ENCODE measurements at regions not wholly inside any gene's neighbourhood (a gene's known extent, or its start where the extent isn't known, plus 50 kb on each side); places are given as distances from the start of the nearest gene placed in this dataset.
"Not testable (repeated sequence)": the region's sequence is repeated elsewhere in the genome, so short reads cannot be mapped to it uniquely, and the experiment has no call there.

GRCh38 chrX:78603908-78604307 lies 55.2 kb downstream of the RTL3 start:
- DNase-seq = no peak

- DNase-seq = peak; percentile 1
Measured at GRCh38 chrX:78595901-78596502, 63.1 kb downstream of the RTL3 start.

- no peak for DNase-seq
Measured at GRCh38 chrX:78593701-78594100, 65.4 kb downstream of the RTL3 start.

GRCh38 chrX:78592030-78592429 lies 67.1 kb downstream of the RTL3 start:
- DNase-seq = no peak

GRCh38 chrX:78574306-78574705 lies 84.8 kb downstream of the RTL3 start:
- DNase-seq = no peak

GRCh38 chrX:78573630-78574029 lies 85.5 kb downstream of the RTL3 start:
- DNase-seq = no peak

- no peak for DNase-seq
Measured at GRCh38 chrX:78571849-78572248, 87.3 kb downstream of the RTL3 start.

GRCh38 chrX:78555401-78555980 lies 103.6 kb downstream of the RTL3 start:
- peak; percentile 42 for DNase-seq

GRCh38 chrX:78552628-78553027 lies 106.5 kb downstream of the RTL3 start:
- DNase-seq = not testable (repeated sequence)

GRCh38 chrX:78548012-78548411 lies 111.1 kb downstream of the RTL3 start:
- DNase-seq = no peak

- no peak for DNase-seq
Measured at GRCh38 chrX:78545233-78545632, 113.9 kb downstream of the RTL3 start.

GRCh38 chrX:78543281-78543680 lies 115.8 kb downstream of the RTL3 start:
- DNase-seq = no peak

GRCh38 chrX:78540171-78540570 lies 119.0 kb downstream of the RTL3 start:
- DNase-seq = no peak

- DNase-seq = no peak
Measured at GRCh38 chrX:78534221-78534620, 124.9 kb downstream of the RTL3 start.

GRCh38 chrX:78532363-78532762 lies 126.8 kb downstream of the RTL3 start:
- no peak for DNase-seq

- DNase-seq = no peak
Measured at GRCh38 chrX:78527818-78528217, 131.3 kb downstream of the RTL3 start.

GRCh38 chrX:78527263-78527662 lies 131.9 kb downstream of the RTL3 start:
- no peak for DNase-seq

GRCh38 chrX:78522601-78523000 lies 136.5 kb downstream of the RTL3 start:
- DNase-seq = no peak

GRCh38 chrX:78517124-78517523 lies 142.0 kb downstream of the RTL3 start:
- peak; percentile 83 for DNase-seq

- peak; percentile 46 for DNase-seq
Measured at GRCh38 chrX:78514852-78515251, 144.3 kb downstream of the RTL3 start.

- no peak for DNase-seq
Measured at GRCh38 chrX:78513971-78514738, 145.0 kb downstream of the RTL3 start.

- no peak for DNase-seq
Measured at GRCh38 chrX:78506248-78506647, 152.9 kb downstream of the RTL3 start.

- DNase-seq = no peak
Measured at GRCh38 chrX:78496483-78496882, 162.6 kb downstream of the RTL3 start.

GRCh38 chrX:78493180-78493579 lies 165.8 kb upstream of the CYSLTR1 start:
- no peak for DNase-seq

All from CD4-positive, alpha-beta T cell treated with Interleukin-21 for 1 hour (primary cell).